MCF 10A (cell line): ENCODE measurements at regions not wholly inside any gene's neighbourhood (a gene's known extent, or its start where the extent isn't known, plus 50 kb on each side); places are given as distances from the start of the nearest gene placed in this dataset.

ENCODE experiments used
- BruUV-seq: library from RNA; stranded (reverse); fragments of 400-500 nt; replicated peaks from 2 replicates; lab custom pipeline; 2021; lab: Mats Ljungman, UMichigan
- CTCF ChIA-PET: fragments of 300-600 bp; sonication (Branson Sonifier 250); formaldehyde crosslinking; extraction: SDS; loops from one replicate; lab custom pipeline; 2021; ENCODE audit warnings: antibody characterized with exemption, inconsistent platforms; lab: Yijun Ruan, JAX
- POLR2A ChIA-PET: fragments of 300-600, 350-650 bp; sonication (Branson Sonifier 250); formaldehyde crosslinking; extraction: SDS; loops from one replicate; lab custom pipeline; 2020; ENCODE audit warnings: antibody characterized with exemption, inconsistent platforms; lab: Yijun Ruan, JAX
- DNase-seq: peaks from one replicate; pipeline ENCODE4 v3.0.0-alpha.2; 2018; ENCODE audit not compliant: unreplicated experiment
- H3K27ac Mint-ChIP-seq: one replicate; pipeline ENCODE4 v1.8.0; 2022; ENCODE audit warnings: mild to moderate bottlenecking, low read depth, mixed read lengths; ENCODE audit not compliant: unreplicated experiment
- H3K27me3 Mint-ChIP-seq: one replicate; pipeline ENCODE4 v1.8.0; 2022; ENCODE audit warnings: mixed read lengths; ENCODE audit not compliant: insufficient read depth, unreplicated experiment
- H3K36me3 Mint-ChIP-seq: one replicate; pipeline ENCODE4 v1.8.0; 2022; ENCODE audit warnings: mild to moderate bottlenecking, moderate library complexity, mixed read lengths; ENCODE audit not compliant: insufficient read depth, unreplicated experiment
- H3K4me1 Mint-ChIP-seq: one replicate; pipeline ENCODE4 v1.8.0; 2022; ENCODE audit warnings: mixed read lengths; ENCODE audit not compliant: insufficient read depth, unreplicated experiment
- H3K4me3 Mint-ChIP-seq: one replicate; pipeline ENCODE4 v1.8.0; 2022; ENCODE audit warnings: mild to moderate bottlenecking, moderate library complexity, mixed read lengths; ENCODE audit not compliant: unreplicated experiment
- H3K9me3 Mint-ChIP-seq: one replicate; pipeline ENCODE4 v1.8.0; 2022; ENCODE audit warnings: mixed read lengths; ENCODE audit not compliant: unreplicated experiment
- intact Hi-C: fragments of 100-400 bp; cut with micrococcal nuclease; formaldehyde crosslinking; loops from 2 replicates; pipeline ENCODE4 v1.14.1; 2022
- TF ChIP-seq, protein P1 (sequence below): fragments of 200-600 bp; IDR thresholded peaks from one replicate; pipeline ENCODE4 v1.8.0; 2022; ENCODE audit warnings: antibody characterized with exemption, mild to moderate bottlenecking; ENCODE audit not compliant: unreplicated experiment

DNA sequence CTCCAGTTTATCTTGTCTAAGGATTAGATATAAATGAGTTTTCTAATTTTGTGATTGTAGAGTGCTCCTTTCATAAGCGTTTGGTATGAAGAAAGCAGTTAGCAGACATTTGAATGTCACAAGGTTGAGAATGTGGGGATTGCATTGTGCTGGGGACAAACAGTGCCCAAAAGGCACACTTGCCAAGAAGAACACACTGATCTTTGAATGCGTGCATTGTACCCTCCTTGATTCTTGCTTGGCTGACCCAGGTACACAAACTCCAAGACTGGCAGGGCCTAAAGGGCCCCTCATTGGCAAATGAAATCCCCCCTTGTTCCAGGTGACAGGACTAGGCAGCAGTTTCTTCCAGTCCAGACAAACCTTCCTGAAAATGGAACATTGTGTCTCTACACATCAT is 96.9 kb upstream of the LIFR start:
- CTCF ChIA-PET, result interaction anchor here (0.7 to 1.1 kb wide), 2 partner anchors 9 to 285 kb away, joined by 3 read pairs; no protein-coding TSS in a partner anchor

DNA sequence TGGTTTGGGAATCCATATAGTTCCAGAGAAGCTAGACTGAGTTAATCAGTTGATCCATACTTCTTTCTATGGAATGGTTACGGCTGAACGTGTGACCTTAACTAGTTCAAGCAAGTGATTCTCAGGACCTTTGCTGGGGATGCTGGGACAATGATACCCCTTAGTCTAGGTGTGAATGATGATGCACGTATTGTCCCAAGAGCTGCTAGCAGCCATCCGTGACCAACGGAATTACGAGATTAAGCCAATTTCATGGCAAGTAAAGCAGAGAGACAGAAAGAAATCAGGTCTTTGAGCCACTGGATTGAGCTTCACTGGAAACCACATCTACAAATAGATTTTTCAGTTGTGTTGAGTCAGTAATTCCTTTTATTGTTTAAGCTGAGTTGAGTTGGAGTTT is 99.2 kb upstream of the LIFR start:
- no peak for DNase-seq
- TF ChIP-seq, protein P1, sequence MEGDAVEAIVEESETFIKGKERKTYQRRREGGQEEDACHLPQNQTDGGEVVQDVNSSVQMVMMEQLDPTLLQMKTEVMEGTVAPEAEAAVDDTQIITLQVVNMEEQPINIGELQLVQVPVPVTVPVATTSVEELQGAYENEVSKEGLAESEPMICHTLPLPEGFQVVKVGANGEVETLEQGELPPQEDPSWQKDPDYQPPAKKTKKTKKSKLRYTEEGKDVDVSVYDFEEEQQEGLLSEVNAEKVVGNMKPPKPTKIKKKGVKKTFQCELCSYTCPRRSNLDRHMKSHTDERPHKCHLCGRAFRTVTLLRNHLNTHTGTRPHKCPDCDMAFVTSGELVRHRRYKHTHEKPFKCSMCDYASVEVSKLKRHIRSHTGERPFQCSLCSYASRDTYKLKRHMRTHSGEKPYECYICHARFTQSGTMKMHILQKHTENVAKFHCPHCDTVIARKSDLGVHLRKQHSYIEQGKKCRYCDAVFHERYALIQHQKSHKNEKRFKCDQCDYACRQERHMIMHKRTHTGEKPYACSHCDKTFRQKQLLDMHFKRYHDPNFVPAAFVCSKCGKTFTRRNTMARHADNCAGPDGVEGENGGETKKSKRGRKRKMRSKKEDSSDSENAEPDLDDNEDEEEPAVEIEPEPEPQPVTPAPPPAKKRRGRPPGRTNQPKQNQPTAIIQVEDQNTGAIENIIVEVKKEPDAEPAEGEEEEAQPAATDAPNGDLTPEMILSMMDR, result no peak
- ChIA-PET CTCF (interaction anchor here (1.0 to 1.1 kb wide), 2 partner anchors 125 to 214 kb away, joined by 3 read pairs; no protein-coding TSS in a partner anchor), POLR2A (no interaction called here)
- intact Hi-C loops, result no loop called here
- no peaks in the 10 kb centered on the region for H3K36me3 Mint-ChIP-seq
- peaks cover 4% of the 10 kb centered on the region for H3K4me1 Mint-ChIP-seq
- no peaks in the 10 kb centered on the region for H3K9me3 Mint-ChIP-seq
- BruUV-seq, result no TSS peak
- H3K4me3 Mint-ChIP-seq, result no peak overlapping the region
- H3K27ac Mint-ChIP-seq, result no peak overlapping the region
- H3K27me3 Mint-ChIP-seq, result peaks cover 10% of the 10 kb centered on the region

More for the DNA sequence above, 96.9 kb upstream of the LIFR start:
- Mint-ChIP-seq H3K4me1 (peaks cover 11% of the 10 kb centered on the region), H3K27ac (no peak overlapping the region), H3K36me3 (no peaks in the 10 kb centered on the region), H3K4me3 (no peak overlapping the region), H3K27me3 (peaks cover 10% of the 10 kb centered on the region), H3K9me3 (no peaks in the 10 kb centered on the region)
- POLR2A ChIA-PET, result no interaction called here
- intact Hi-C loops, result no loop called here
- DNase-seq, result no peak
- TF ChIP-seq, protein P1, result no peak
- BruUV-seq, result no TSS peak

DNA sequence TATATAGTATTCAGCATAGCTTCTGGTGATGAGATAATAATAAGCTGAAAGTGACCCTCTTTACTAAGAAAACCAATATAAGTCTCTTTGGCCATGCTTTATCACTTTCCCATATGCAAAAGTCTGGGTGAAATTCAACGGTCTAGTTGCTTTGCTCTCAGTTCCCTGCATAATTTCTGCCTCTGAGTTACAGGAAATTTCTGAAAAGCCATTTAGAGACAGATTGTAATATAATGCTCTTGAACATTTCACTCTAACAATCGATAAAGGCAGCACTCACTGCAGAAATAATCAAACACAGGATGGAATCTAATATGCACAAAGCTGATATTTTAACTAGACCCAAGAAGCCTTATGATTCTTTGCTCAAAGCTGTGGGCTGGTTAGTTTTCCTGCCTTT is 100.1 kb upstream of the LIFR start:
- H3K9me3 Mint-ChIP-seq, result no peaks in the 10 kb centered on the region
- peaks cover 10% of the 10 kb centered on the region for H3K27me3 Mint-ChIP-seq
- intact Hi-C loops, result no loop called here
- no peak overlapping the region for H3K4me3 Mint-ChIP-seq
- no TSS peak for BruUV-seq
- DNase-seq, result no peak
- TF ChIP-seq, protein P1, result no peak
- POLR2A ChIA-PET, result no interaction called here
- no peak overlapping the region for H3K27ac Mint-ChIP-seq
- H3K4me1 Mint-ChIP-seq, result no peaks in the 10 kb centered on the region
- CTCF ChIA-PET, result interaction anchor here (1.1 kb wide), 1 partner anchor 124 kb away, joined by 3 read pairs; no protein-coding TSS in a partner anchor
- H3K36me3 Mint-ChIP-seq, result no peaks in the 10 kb centered on the region

DNA sequence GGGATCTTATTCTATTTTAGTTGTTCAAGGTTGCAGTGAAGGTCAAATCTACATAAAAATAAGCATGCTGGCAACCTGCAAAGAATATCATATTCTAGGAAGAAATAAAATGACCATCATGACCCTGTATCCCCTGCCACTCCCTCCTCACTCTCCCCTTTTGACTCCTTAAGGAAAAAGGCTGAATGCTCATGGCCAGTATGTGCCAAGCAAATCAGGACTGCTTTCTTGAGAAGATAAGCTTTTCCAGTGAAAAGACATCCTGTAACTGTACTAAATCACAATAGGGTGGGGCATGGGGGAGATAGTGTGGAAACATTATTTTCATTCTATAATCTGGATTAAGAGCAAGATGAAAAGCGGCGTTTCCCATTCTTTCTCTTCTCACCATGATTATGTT is 100.6 kb upstream of the LIFR start:
- TF ChIP-seq, protein P1, result no peak
- no peaks in the 10 kb centered on the region for H3K36me3 Mint-ChIP-seq
- no peak overlapping the region for H3K27ac Mint-ChIP-seq
- intact Hi-C loops, result no loop called here
- H3K27me3 Mint-ChIP-seq, result peaks cover 10% of the 10 kb centered on the region
- H3K4me1 Mint-ChIP-seq, result no peaks in the 10 kb centered on the region
- no TSS peak for BruUV-seq
- CTCF ChIA-PET, result no interaction called here
- no peak overlapping the region for H3K4me3 Mint-ChIP-seq
- POLR2A ChIA-PET, result no interaction called here
- H3K9me3 Mint-ChIP-seq, result no peaks in the 10 kb centered on the region
- DNase-seq, result no peak
